HG03025 (cell line): ENCODE measurements at regions not wholly inside any gene's neighbourhood (a gene's known extent, or its start where the extent isn't known, plus 50 kb on each side); places are given as distances from the start of the nearest gene placed in this dataset.
"Not testable (repeated sequence)": the region's sequence is repeated elsewhere in the genome, so short reads cannot be mapped to it uniquely, and the experiment has no call there.

Experiments
- ATAC-seq: cut with Tn5 transposase; IDR thresholded peaks from one replicate; pipeline ENCODE4 v1.9.1; 2021; ENCODE audit warnings: mild to moderate bottlenecking, moderate library complexity; ENCODE audit not compliant: unreplicated experiment, low FRiP score

DNA sequence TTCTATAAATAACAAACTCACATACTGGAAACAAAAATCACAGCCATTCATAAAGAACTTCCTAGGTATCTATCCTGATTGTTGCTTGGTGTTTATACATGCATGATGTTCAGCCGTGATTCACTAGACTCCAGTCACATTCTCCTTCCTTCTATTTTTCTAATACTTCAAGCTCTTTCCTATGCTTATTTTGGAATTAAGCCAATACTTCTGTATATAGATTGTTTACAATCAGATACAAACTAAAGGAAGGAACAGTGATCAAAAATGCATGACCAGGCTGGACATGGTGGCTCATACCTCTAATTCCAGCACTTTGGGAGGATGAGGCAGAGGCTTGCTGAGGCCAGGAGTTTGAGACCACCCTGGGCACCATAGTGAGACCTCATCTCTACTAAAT lies 377.5 kb upstream of the IRAK1BP1 start:
- ATAC-seq: no peak

DNA sequence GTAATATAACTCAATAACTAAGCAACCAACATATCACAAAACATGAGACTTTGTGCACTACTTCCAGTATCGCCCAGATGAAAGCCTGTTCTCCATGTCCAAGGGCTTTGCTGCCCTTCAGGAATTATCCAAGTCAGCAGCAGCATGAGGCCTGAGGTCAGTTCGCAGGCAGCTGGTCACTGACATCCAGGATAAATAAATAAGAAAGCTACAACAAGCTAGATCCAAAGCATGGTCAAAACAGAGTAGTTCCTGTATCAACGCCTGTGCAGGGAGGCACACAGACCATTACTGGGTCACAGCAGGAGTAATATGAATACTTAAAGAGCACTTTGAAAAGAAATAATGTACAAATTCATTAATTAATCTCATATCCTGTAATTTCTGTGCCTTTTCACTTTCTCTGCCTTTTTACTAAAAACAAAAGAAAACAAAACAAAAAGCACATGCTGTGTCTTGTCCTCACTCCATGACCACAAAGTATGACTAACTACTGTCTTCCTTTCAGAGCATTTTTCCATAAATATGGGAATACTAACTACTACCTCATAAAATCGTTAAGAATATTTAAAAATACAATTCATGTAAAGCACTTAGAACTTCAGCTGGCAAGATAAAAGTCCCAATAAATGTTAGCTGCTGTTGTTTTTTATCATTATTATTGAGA lies 374.9 kb upstream of the IRAK1BP1 start:
- ATAC-seq: no peak

DNA sequence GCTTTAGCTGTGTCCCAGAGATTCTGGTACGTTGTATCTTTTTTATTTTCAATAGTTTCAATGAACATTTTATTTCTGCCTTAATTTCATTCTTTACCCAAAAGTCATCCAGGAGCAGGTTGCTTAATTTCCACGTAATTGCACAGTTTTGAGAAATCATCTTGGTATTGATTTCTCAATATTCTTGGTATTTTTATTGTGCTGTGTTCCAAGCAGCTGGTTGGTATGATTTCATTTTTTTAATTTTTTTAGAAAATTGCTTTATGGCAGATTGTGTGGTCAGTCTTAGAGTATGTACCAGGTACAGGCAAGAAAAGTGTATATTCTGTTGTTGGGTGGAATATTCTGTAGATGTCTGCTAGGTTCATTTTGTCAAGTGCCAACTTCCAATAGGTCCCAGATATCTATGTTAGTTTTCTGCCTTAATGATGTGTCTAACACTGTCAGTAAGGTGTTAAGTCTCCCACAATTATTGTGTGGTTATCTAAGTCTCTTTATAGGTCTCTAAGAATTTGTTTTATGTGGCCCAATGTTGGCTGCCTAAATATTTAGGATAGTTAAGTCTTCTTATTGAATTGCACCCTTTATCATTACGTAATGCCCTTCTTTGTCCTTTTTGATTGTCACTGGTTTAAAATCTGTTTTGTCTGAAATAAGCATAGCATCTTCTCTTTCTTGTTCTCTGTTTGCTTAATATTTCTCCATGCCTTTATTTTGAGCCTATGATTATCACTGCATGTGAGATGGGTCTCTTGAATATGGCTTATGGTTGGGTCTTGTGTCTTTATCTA lies 366.9 kb upstream of the IRAK1BP1 start:
- ATAC-seq: no peak

DNA sequence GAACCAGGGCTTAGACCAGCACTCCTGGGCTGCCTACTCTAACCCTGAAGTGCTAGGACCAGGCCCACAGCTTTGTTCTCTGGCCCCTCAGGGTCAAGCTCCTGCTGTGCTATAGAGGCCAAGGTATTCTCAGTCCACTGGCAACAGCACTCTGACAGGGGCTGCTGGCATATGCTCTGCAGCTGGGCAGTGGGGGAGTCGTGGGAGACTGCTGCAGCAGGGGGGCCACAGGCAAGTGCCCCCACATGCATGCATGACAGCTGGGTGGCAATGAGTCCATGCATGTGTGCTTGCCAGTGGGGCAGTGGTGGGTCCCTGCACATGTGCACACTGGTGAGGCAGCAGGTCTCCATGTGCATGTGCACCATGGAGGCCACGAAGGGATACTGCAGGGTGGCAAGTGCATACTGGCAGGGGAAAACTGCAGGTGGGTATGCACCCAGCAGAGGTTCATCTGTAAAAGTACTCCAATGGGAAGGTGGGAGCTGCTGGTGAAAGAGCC lies 364.9 kb upstream of the IRAK1BP1 start:
- ATAC-seq: no peak

DNA sequence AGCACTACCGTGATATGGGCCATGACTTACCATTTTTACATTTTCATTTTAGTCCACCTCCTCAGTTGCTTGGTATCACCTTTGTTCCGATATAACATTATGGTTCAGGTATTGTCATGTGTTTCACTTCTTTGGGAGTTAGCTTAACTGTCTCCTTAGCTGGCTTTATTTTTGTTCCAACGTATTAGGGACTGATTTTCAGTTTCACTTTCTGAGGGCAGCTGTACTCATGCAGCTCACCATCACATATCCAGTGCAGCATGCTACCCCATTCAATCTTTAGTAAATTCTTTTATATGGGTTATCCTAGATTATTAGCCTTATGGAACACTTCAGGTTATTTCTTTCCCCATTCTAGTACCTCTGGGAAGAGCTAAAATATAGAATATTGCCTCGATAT lies 362.2 kb upstream of the IRAK1BP1 start:
- ATAC-seq: no peak

DNA sequence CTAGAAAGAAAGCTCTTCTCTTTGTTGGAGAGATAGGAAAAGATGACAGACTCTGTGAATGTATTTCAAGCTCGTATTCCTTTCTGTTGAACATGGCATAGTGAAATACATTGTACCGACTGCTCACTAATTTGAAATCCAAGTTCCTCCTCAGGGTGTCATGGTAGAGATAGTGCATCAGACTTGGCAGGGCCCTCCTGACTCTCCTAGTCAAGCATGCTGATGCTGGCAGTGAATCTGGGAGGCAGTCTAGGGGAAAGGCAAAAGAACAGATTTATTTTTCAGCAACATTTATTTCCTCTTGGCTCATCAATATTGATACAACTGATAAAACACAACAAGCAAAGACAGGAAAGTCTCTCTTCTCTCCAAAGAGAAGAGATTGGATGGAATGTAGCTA lies 356.3 kb upstream of the IRAK1BP1 start:
- ATAC-seq: no peak

DNA sequence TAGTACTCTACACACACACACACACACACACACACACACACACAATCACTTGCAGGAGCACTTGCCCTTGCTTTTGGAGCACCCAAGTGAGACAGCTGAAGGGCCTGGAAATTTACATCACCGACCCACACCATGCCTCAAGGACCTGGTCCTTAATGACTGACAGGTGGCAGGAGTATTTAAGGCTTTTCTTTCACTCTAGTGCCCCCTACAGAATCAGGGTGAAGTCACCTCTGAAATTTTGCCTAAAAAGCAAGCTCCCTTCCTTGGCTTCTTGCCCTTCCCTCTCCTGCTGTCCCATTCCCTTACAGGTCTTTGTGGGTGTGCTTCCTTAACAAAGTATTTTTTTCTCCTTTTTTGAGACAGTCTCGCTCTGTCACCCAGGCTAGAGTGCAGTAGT lies 353.5 kb upstream of the IRAK1BP1 start:
- no peak for ATAC-seq

DNA sequence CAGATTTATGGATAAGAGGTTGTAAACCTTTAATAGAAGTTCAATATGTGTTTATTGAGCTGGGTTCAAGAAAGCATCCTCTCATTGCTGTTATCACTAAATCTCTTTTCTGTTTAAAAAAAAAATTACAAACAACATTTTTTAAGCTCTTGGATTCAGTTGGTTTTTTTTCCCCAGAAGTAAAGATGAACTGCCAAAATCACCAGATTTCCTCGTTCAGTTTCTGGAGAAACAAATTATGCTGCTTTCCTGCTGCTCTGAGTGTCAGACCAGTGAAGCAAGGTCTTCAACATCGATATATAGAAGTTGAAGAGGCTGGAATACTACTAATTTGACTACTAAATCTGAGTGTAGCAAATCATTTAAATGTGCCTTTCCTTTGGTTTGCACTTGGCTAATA lies 352.1 kb upstream of the IRAK1BP1 start:
- ATAC-seq: no peak

DNA sequence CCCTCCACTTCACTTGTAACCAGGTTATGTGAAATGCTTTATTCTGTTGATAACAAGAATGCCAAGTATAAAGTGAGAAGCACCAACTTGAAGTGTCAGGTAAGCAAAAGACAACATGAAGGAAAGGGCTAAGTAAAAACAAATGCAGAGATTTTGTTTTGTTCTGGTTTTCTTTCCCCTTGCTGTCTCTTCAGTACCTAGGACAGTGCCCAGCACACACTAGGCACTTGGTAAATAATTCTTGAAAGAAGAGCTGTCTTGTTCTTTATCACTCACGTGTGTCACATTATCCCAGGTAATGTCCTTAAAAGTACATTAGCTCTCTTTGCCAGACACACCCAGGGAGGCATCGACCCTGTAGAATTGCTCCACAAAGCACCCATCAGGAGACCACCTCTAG lies 350.0 kb upstream of the IRAK1BP1 start:
- no peak for ATAC-seq

DNA sequence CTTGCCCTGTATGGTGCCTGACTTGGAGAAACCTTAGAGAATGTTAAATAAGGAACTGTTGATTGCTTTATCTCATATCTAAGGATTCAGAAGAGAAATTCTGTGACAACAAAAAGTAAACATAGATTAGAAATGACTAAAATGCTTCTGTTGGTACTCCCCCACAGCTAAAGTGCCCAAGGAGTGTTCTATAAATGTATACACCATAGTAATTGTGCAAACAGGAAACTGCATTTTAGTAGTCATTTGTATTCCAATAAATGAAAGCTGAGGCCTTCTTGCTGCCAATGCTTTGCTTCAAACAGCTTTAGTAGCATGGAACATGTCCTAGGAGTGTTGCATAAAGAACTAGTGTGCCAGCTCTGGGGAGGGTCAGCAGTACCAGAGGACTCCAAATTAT lies 343.7 kb upstream of the IRAK1BP1 start:
- ATAC-seq: no peak

DNA sequence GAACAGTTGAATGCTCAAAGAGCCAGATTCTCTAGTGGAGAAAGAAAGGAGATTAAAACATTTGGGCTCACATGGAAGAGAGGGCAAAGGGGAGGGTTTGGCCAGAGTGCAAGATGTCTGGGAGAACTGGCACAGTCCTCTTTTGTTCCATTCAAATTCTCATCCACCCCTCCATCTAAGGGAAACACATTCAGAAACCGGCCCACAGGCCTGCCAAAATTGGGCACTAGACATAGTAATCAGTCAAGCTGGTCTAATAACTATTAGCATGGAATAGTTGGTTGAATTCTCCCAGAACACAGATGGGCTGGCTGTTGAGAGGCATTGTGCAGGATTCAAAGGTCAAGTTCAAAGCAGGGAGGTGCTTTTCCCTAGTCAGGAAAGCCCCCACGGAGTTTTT lies 341.4 kb upstream of the IRAK1BP1 start:
- no peak for ATAC-seq

DNA sequence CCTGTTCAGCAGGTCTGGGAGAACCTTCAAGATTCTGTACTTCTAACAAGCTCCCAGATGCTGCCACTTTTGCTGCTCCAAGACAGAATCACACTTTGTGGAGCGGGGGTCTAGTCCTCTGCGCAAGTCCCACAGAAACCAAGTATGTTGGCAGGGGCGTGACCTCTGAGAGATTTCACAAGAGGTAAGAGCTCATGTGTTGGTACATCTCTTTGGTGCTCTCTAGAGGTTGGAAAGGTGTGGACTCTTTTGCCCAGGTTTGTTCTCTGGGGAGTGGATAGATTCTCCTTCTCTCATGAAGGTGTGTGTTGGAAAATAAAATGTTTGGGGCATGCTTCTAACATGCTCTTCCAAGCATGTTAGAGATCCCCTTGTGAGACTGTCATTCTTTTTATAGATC lies 340.9 kb upstream of the IRAK1BP1 start:
- ATAC-seq: no peak

DNA sequence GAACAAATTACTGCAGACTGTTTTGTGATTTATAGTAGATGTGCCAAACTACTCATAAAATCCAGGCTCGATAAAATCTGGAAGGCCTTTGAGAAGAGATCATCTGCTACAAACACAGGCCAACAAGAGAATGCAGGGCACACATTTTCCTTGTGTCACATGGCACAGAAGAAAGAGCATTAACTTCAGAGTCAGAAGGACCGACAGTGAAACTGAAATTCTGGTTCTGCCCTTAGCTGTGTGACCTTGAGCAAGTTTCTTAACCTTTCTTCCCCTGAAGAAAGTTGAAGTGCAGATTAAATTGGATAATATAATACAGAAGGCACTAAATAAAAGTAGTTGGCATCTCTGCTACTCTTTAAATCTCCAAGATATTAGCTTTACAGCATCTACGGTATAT lies 338.4 kb upstream of the IRAK1BP1 start:
- no peak for ATAC-seq

DNA sequence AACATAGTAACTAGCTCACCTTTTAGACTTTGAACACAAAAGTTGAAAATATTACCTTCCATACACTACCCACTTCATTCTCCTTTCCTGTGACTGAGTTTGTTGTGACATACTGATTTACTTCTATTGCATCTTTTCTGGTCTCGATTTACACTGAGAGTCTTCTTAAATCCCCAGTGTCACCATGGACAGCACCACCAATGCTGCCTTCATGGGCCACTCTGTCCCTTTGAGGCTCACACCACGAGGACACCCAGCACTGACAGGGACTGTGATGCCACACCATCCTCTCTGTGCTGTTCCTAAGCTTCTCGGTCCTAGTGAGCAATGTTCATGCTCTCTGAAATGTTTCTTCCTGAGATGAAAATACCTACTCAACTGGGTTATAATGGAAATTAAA lies 337.1 kb upstream of the IRAK1BP1 start:
- no peak for ATAC-seq

DNA sequence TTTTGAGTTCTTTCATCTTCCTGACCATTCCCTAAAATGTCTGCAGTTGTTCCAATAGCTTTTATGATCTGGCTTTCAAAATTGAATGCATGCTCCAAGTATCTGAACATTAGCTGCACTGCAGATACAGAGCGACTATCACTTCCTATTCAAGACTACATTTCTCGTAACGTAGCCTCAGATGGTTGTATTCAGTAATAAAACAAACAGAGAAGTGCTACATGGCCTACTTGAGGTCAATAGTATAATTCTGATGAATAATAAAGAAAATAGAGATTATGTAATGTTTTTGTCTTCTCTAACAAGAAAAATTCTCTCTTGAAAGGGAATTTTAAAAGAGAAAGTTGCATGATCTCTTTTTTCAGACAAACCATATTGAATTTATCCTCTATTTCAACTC lies 333.9 kb upstream of the IRAK1BP1 start:
- no peak for ATAC-seq

DNA sequence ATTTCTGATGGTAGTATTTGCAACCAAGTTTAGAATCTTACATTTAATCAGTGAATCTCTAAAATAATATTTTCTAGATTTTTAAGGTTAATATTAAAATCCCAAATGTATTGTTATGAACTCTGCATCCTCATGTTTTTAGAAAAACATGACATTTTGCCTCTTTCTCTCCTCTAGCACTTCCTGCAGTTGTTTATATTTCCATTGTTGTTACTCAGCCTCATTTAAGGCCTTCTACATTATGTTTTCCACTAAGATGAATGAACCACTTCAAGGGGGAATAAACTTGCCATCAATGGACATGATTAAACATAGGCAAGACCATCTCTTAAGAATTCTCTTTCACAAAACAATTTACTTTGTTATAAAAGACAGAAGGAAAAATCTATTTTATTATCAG lies 333.5 kb upstream of the IRAK1BP1 start:
- ATAC-seq: no peak

DNA sequence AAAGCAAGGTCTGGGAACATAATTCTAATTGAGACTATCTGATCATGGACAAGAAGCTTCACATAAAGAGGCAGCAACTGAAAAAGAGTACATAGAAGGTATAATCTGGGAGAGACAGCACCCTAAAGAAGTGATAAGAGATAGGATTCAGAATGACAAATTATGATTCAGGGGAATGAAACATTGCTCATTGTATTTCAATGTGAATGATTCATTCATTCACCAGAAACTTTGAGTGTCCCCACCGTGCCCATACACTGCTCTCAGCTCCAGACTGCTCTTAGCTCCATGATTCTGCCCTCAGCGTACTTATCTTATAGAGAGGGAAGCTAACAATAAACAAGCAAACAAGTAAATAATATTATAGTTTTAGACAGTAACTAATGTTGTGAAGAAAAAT lies 329.3 kb upstream of the IRAK1BP1 start:
- ATAC-seq: no peak

DNA sequence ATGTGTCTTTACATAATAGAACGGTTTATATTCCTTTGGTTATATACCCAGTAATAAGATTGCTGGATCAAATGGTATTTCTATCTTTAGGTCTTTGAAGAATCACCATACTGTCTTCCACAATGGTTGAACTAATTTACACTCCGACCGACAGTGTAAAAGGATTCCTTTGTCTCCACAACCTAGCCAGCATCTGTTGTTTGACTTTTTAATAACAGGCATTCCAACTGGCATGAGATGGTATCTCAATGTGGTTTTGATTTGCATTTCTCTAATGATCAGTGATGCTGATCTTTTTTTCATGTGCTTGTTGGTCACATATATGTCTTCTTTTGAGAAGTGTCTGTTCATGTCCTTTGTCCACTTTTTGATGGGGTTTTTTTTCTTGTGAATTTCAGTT lies 319.7 kb upstream of the IRAK1BP1 start:
- ATAC-seq: not testable (repeated sequence)

DNA sequence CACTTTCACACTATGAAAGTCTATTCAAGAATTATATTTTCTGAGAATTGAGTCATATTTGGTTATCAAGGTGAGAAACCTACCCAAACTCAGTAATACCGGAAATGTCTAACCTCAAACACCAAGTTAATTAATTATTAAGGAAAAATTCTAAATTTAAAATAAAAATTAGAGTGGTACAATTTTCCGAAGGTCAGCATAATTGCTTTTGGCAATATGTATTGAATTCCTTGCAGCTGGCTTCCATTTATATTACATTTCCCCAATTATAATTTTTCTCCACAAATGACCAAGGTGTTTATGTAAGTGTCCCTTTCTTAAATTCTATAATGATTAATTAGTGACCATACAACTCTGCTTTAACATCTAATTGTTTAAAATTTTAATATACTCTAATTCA lies 316.0 kb upstream of the IRAK1BP1 start:
- ATAC-seq: no peak

DNA sequence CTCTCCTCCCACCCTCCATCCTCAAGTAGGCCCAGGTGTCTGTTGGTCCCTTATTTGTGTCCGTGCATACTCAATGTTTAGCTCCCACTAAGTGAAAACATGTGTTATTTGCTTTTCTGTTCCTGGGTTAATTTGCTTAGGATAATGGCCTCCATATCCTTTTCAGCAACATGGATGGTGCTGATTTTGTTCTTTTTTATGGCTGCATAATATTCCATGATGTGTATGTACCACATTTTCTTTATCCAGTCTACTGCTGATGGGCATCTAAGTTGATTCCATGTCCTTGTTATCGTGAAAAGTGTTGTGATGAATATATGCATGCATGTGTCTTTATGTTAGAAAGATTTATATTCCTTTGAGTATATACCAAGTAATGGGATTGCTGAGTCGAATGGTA lies 314.9 kb upstream of the IRAK1BP1 start:
- ATAC-seq: no peak

DNA sequence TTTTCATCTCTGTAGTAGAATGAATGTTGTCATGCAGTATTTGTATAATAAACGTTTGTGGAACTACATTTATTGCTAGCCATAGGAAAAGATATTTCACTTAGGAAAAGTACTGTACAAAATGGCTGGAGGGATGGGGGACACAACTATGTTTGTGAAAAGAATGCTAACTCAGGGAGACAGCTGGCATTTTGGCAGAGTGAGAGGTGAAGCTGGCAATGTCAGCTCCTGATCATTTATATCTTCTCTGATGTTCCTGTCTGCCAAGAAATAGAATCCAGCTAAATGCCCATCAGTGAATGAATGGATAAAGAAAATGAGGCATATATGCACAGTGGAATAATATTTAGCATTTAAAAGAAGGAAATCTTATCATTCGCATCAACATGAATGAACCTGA lies 313.0 kb upstream of the IRAK1BP1 start:
- no peak for ATAC-seq

DNA sequence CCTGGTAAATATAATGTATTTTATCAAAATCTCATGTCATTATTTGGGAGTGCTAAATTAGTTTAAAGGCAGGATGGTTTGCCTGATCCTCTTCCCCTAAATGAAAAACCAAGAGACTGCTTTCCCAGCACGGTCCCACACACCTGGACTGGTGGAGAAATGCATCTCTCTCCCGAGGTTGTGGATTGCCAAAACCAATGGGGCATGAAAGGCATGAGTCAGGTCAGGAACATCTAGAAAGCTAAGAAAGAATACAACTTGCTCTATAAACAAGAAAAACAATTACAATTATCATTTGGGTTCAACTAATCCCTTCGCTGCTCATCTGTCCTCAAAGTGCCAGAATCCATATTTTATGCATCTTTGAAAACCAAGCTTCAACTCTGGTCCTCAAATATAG lies 308.3 kb upstream of the IRAK1BP1 start:
- ATAC-seq: no peak
